B cell (primary cell): ENCODE measurements at regions not wholly inside any gene's neighbourhood (a gene's known extent, or its start where the extent isn't known, plus 50 kb on each side); places are given as distances from the start of the nearest gene placed in this dataset.

Source experiments
- ATAC-seq: fragments of 200-7000 bp; cut with Tn5 transposase; one replicate; pipeline ENCODE4 v1.10.0; 2021; ENCODE audit warnings: low read depth, mild to moderate bottlenecking, moderate number of reproducible peaks, moderate library complexity
- CTCF ChIA-PET: fragments of 350-600 bp; sonication (Branson Sonifier 250); formaldehyde crosslinking; loops from one replicate; lab custom pipeline; 2021; ENCODE audit warnings: antibody characterized with exemption, inconsistent platforms; lab: Charles Lee
- POLR2A ChIA-PET: fragments of 350-600 bp; sonication (Branson Sonifier 250); formaldehyde crosslinking; loops from one replicate; lab custom pipeline; 2021; ENCODE audit warnings: antibody characterized with exemption; lab: Charles Lee
- DNase-seq: peaks from one replicate; pipeline ENCODE4 v3.0.0; 2013
- H2AFZ ChIP-seq: 2 replicates; pipeline ENCODE4 v1.6.1; 2012; ENCODE audit warnings: mild to moderate bottlenecking, low read depth, low read length; ENCODE audit not compliant: insufficient read depth, poor library complexity, severe bottlenecking
- H3K27ac ChIP-seq, 2 donors: 1 replicate in 1 of 2; 2 replicates in 1 of 2; pipeline ENCODE4 v1.5.1; 2012 to 2013; ENCODE audit warnings: low read length in 2 of 2, mild to moderate bottlenecking in 2 of 2, moderate library complexity in 1 of 2
- H3K27me3 ChIP-seq, 4 experiments: fragments of 200-600 bp in 1 of 4; sonication (generic) in 1 of 4; replicated peaks in 1 of 4; 1 replicate in 2 of 4; 2 replicates in 2 of 4; pipeline versions ENCODE4 v1.6.1 to v1.7.0; 2013 to 2016; ENCODE audit warnings: low read length in 3 of 4, mild to moderate bottlenecking in 2 of 4, mixed read lengths in 1 of 4, moderate library complexity in 1 of 4; ENCODE audit not compliant: insufficient read depth in 4 of 4, control insufficient read depth in 3 of 4; ENCODE audit errors: control extremely low read depth in 1 of 4
- H3K36me3 ChIP-seq, 2 experiments: replicated peaks in 1 of 2; 1 replicate in 1 of 2; 2 replicates in 1 of 2; pipeline versions ENCODE4 v1.6.1 to v1.7.1; 2013; ENCODE audit warnings: low read length in 1 of 2; ENCODE audit not compliant: insufficient read depth in 2 of 2, control insufficient read depth in 1 of 2; ENCODE audit errors: control extremely low read depth in 1 of 2, extremely low read depth in 1 of 2
- H3K4me1 ChIP-seq, 2 donors: fragments of 200-600 bp in 1 of 2; sonication (generic) in 1 of 2; 1 replicate in 1 of 2; 2 replicates in 1 of 2; pipeline versions ENCODE4 v1.5.1 to v1.6.1; 2013 to 2017; ENCODE audit warnings: low read length in 2 of 2; ENCODE audit not compliant: control insufficient read depth in 2 of 2, insufficient read depth in 2 of 2
- H3K4me2 ChIP-seq: replicated peaks from 2 replicates; pipeline ENCODE3; 2012; ENCODE audit warnings: mild to moderate bottlenecking, low read depth, low read length; ENCODE audit not compliant: poor library complexity, severe bottlenecking
- H3K4me3 ChIP-seq, 5 experiments: fragments of 200-600 bp in 1 of 5; sonication (generic) in 1 of 5; 1 replicate in 3 of 5; 2 replicates in 2 of 5; pipeline versions ENCODE4 v1.5.1 to v1.7.0; 2011 to 2016; ENCODE audit warnings: low read length in 4 of 5, mild to moderate bottlenecking in 4 of 5, low read depth in 2 of 5, control low read depth in 1 of 5, moderate library complexity in 1 of 5; ENCODE audit not compliant: insufficient read depth in 1 of 5; ENCODE audit errors: control extremely low read depth in 1 of 5, extremely low read depth in 1 of 5
- H3K79me2 ChIP-seq: fragments of 200-600 bp; sonication (generic); one replicate; pipeline ENCODE4 v1.6.0; 2016; ENCODE audit warnings: low read length; ENCODE audit not compliant: control insufficient read depth, insufficient read depth
- H3K9ac ChIP-seq: fragments of 200-600 bp; sonication (generic); 2 replicates; pipeline ENCODE4 v1.6.1; 2017; ENCODE audit warnings: mild to moderate bottlenecking, low read length, moderate library complexity
- H3K9me3 ChIP-seq, 3 donors: one replicate each; pipeline versions ENCODE4 v1.6.1 to v1.7.1; 2013; ENCODE audit warnings: low read length in 2 of 3; ENCODE audit not compliant: control insufficient read depth in 2 of 3, insufficient read depth in 1 of 3; ENCODE audit errors: control extremely low read depth in 1 of 3
- H4K20me1 ChIP-seq: 2 replicates; pipeline ENCODE4 v1.6.0; 2012; ENCODE audit warnings: mild to moderate bottlenecking, low read length; ENCODE audit not compliant: insufficient read depth, control insufficient read depth, poor library complexity, severe bottlenecking
- H3K27ac Mint-ChIP-seq: one replicate; pipeline ENCODE4 v1.8.0; 2021; ENCODE audit warnings: mixed read lengths
- H3K27me3 Mint-ChIP-seq: one replicate; pipeline ENCODE4 v1.8.0; 2021; ENCODE audit warnings: mixed read lengths
- H3K4me1 Mint-ChIP-seq: one replicate; pipeline ENCODE4 v1.8.0; 2021; ENCODE audit warnings: mixed read lengths
- H3K4me3 Mint-ChIP-seq: one replicate; pipeline ENCODE4 v1.8.0; 2021; ENCODE audit warnings: mixed read lengths
- H3K9me3 Mint-ChIP-seq: one replicate; pipeline ENCODE4 v1.8.0; 2022; ENCODE audit warnings: mixed read lengths; ENCODE audit not compliant: insufficient read depth
- CTCF ChIP-seq: fragments of 200-600 bp; IDR thresholded peaks from one replicate; pipeline ENCODE4 v1.8.0; 2022; ENCODE audit warnings: antibody characterized with exemption, mild to moderate bottlenecking
- EZH2 ChIP-seq: IDR thresholded peaks from 2 replicates; pipeline ENCODE4 v1.6.1; 2012; ENCODE audit warnings: borderline replicate concordance, low read depth, mild to moderate bottlenecking, moderate library complexity, low read length; ENCODE audit not compliant: insufficient read depth, poor library complexity, severe bottlenecking
- intact Hi-C: fragments of 100-400 bp; cut with micrococcal nuclease; formaldehyde crosslinking; loops from one replicate; pipeline ENCODE4 v1.10.0; 2022

DNA sequence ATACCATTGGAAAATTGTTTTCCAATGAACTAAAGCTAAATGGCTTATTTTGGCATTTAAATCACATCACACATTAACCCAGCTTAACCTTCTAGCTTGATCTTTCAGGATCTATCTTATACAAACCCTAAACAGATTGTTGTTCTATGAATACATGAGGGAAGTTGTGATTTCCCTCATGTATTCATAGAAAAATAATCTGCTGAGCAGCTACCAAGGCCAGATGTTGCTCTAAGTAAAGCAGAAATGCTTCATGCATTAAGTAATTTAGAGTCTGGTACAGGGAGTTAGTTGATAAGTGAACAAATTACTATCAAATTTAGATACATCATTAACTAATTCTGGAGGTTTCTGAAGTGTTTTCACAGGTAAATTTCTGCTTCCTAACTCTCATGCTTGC is 204.6 kb upstream of the ANO3 start:
- Histone ChIP-seq H3K9me3 (peaks cover 0 to 2% (median 0%) of the 10 kb centered on the region in 3 donors), H3K79me2 (no peaks in the 10 kb centered on the region), H2AFZ (no peak overlapping the region), H3K4me3 (no peak overlapping the region), H3K27me3 (no peaks in the 10 kb centered on the region), H3K27ac (no peak overlapping the region), H3K4me2 (no peak overlapping the region), H3K4me1 (no peaks in the 10 kb centered on the region), H4K20me1 (no peaks in the 10 kb centered on the region), H3K36me3 (no peaks in the 10 kb centered on the region), H3K9ac (no peak overlapping the region)
- POLR2A ChIA-PET, result no interaction called here
- ATAC-seq, result no peak
- Mint-ChIP-seq H3K4me1 (peaks cover 3% of the 10 kb centered on the region), H3K27ac (no peak overlapping the region), H3K4me3 (no peak overlapping the region), H3K9me3 (peaks cover 4% of the 10 kb centered on the region), H3K27me3 (no peaks in the 10 kb centered on the region)
- DNase-seq, result no peak
- intact Hi-C loops, result no loop called here
- no peak for TF ChIP-seq EZH2
- no peak for TF ChIP-seq CTCF
- CTCF ChIA-PET, result no interaction called here

GRCh38 chr11:26131406-26131805 is 200.5 kb upstream of the ANO3 start:
- no peak overlapping the region for H2AFZ ChIP-seq
- peaks cover 2% of the 10 kb centered on the region for H3K9me3 Mint-ChIP-seq
- DNase-seq (no peak), ATAC-seq (no peak)
- no peaks in the 10 kb centered on the region for H4K20me1 ChIP-seq
- no peaks in the 10 kb centered on the region for H3K27me3 Mint-ChIP-seq
- no peaks in the 10 kb centered on the region for H3K79me2 ChIP-seq
- CTCF ChIA-PET, result interaction anchor here (2.6 kb wide), 1 partner anchor 150 kb away, joined by 10 read pairs; no protein-coding TSS in a partner anchor
- peaks cover 9 to 10% of the 10 kb centered on the region in 2 donors for H3K4me1 ChIP-seq
- H3K27ac ChIP-seq, result no peak overlapping the region
- no peak overlapping the region for H3K27ac Mint-ChIP-seq
- peaks cover 21% of the 10 kb centered on the region for H3K4me1 Mint-ChIP-seq
- TF ChIP-seq CTCF, result no peak
- no peak for TF ChIP-seq EZH2
- H3K4me3 ChIP-seq, result no peak overlapping the region
- peaks cover 0 to 2% (median 0%) of the 10 kb centered on the region in 3 donors for H3K9me3 ChIP-seq
- H3K4me3 Mint-ChIP-seq, result no peak overlapping the region
- H3K27me3 ChIP-seq, result no peaks in the 10 kb centered on the region
- POLR2A ChIA-PET, result no interaction called here
- no peak overlapping the region for H3K9ac ChIP-seq
- intact Hi-C loops, result no loop called here
- H3K4me2 ChIP-seq, result no peak overlapping the region
- no peaks in the 10 kb centered on the region for H3K36me3 ChIP-seq
